GM20000 (cell line): ENCODE measurements at regions not wholly inside any gene's neighbourhood (a gene's known extent, or its start where the extent isn't known, plus 50 kb on each side); places are given as distances from the start of the nearest gene placed in this dataset.
"Not testable (repeated sequence)": the region's sequence is repeated elsewhere in the genome, so short reads cannot be mapped to it uniquely, and the experiment has no call there.

Experiments used
- DNase-seq: peaks from one replicate; pipeline ENCODE4 v3.0.0; 2012; ENCODE audit warnings: low spot score

GRCh38 chr15:22280770-22281169 is 177.9 kb upstream of the GOLGA6L22 start:
- DNase-seq = not testable (repeated sequence)

GRCh38 chr15:22282794-22283533 is 175.7 kb upstream of the GOLGA6L22 start:
- DNase-seq = not testable (repeated sequence)

- not testable (repeated sequence) for DNase-seq
These were observed 173.8 kb upstream of the GOLGA6L22 start for GRCh38 chr15:22284795-22285420.

GRCh38 chr15:22291054-22291453 is 167.6 kb upstream of the GOLGA6L22 start:
- not testable (repeated sequence) for DNase-seq

GRCh38 chr15:22303112-22303511 is 155.6 kb upstream of the GOLGA6L22 start:
- DNase-seq = not testable (repeated sequence)
